GM21786 (cell line): ENCODE measurements at regions not wholly inside any gene's neighbourhood (a gene's known extent, or its start where the extent isn't known, plus 50 kb on each side); places are given as distances from the start of the nearest gene placed in this dataset.
"Not testable (repeated sequence)": the region's sequence is repeated elsewhere in the genome, so short reads cannot be mapped to it uniquely, and the experiment has no call there.

Experiments used
- ATAC-seq: cut with Tn5 transposase; IDR thresholded peaks from one replicate; pipeline ENCODE4 v1.9.1; 2021; ENCODE audit not compliant: unreplicated experiment

DNA sequence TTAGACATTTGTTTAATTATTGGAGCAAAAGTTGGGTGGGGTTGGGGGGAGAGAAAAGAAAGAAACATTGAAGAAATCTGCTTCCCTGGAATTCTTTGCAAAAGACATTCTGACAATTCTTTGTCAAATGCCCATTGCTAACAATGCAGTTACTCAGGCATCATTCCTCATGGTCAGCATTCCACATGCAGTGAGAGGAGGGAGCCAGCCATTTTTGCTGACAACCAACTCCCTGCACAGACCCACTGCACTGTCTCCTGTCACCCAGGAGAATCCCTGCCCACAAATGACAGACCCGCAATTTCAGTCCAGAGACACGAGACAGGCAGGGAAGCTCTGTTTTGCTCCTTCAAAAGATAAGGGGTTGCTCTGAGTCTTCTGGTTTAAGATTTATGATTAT is 985.1 kb upstream of the SLIT2 start:
- ATAC-seq, result no peak

DNA sequence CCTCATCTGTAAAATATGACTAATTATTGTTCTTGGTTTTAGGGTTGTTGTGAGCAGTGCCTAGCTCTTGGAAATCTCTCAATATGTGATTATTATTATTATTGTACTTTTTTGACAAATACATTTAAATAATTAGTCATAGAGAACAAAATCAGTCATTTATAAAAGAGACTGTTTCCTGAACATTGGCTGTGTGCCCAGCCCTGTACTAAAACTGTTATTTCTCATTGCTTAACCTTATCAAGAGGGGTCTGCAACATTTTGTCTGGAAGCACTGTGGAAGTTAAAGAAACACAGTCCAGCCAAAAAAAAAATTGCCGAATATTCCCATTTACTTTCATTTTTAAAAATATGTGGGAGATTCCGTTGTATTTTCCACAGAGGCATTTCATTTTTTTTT is 989.2 kb upstream of the SLIT2 start:
- ATAC-seq, result no peak

DNA sequence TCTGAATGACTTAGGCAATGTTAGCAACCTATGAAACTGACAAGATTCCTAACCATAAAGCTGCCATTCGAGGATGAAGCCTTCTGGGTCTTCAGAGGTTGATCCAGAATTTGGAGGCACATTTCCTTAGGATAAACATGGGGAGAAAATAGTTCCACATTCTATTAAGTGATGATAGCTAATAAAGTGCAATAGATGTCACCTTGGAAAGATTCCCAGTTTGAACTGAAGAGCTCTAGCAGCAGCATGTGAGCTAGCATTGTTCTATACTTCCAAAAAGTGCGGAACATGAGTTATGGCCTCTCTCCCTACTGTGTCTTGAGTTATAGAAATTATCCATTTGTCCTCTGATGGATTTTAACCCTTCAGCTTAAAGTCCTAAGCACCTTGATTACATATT is 991.4 kb upstream of the SLIT2 start:
- no peak for ATAC-seq

DNA sequence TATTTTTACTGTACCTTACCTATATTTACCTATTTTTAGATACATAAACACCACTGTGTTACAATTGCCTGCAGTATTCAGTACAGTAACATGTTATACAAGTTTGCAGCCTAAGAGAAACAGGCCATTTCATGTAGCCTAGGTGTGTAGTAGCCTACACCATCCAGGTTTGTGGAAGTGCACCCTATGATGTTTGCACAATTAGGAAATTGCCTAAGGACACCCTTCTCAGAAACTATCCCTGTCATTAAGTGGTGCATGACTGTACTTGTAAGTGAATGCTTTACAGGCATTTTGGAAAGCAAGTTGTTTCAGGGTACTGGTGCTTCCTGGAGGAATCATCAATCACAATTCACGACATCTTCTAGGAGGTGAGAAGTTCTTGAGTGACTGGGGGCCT is 991.8 kb upstream of the SLIT2 start:
- no peak for ATAC-seq

DNA sequence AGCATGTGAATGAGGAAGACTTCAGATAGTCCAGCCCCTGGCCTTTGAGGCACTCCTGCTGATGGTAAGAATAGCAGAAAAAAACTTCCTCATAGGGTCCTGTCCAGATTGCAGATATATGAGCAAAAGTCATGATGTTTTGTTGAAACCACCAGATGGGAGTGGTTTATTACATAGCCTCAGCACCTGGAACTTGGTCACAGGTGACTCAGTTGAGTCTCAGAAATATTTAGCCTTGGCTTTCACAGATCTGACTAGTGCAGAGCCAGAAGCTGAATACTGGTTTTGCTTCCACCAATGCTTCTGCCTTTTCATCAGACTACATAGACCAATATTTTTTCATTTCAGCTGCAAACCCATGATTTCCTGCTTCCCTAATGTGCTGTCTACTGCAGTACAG is 994.9 kb upstream of the SLIT2 start:
- no peak for ATAC-seq

DNA sequence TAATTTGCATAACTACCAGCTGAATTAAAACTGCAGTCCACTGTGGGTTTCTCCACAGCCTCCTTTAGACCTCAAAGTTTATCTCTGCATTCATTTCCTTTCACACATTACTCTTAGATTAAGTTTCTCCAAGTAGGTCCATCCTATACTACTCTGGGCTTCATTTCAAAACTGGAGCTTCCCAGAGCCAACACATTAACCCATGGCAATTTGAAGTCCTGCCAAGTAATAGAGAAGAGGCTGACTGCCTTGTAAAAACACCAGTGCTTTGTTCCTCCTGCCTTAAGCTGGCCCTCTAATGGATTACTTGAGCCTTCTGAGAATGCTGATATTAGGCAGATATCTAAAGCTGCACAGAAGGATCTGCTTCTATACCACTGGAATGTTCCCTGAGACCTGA is 997.2 kb upstream of the SLIT2 start:
- ATAC-seq, result no peak

DNA sequence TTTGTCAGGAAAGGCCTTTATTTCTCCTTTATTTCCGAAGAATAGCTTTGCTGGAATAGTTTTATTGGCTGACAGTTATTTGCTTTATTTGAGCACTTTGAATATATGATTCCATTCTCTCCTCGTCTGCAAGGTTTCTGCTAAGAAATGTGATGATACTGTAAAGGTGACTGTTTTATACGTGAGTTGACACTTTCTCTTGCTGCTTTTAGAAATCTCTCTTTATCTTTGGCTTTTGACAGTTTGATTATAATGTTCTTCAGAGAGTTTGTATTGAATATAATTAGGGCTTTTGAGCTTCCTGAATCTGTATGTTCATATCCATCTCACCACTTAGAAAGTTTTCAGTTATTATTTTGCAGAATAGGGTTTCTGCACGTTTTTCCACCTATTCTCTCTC is 1003.7 kb upstream of the SLIT2 start:
- ATAC-seq, result no peak

DNA sequence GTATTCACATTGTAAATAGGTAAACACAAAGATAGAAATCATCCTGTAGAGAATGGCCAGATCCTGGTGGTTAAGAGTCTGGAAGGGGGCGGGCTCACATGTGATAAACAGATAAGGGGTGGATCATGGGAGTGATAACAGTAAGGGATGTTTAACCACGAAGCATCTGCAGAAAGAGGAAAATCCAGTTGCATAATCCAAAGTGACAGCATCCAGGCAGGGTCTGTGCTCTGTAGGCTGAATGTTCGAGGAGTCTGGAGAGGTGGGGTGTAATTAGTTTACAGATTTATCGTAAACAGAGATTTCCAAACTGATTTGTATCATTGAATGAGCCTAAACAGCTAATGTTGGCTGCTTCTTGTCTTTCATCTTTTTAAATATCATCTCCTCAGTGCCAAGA is 1009.8 kb upstream of the SLIT2 start:
- no peak for ATAC-seq

DNA sequence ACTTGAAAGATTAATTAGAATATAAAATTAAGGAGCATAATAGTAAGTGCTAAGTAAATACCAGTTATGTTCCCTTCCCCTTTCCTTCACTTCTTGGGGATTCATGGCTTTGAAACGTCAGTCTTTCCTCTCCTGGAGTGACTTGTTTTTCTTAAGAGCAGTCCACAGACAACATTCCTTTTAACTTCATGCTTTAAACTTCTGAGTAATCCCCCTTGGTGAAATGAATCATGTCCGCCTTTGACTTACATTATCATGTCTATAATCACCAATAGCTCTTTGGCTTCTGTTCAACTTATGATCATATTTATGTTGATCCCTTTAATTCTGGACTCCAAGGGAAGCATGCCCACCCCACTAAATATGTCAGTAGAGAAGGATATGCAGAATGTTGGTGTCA is 1012.1 kb upstream of the SLIT2 start:
- ATAC-seq, result no peak

DNA sequence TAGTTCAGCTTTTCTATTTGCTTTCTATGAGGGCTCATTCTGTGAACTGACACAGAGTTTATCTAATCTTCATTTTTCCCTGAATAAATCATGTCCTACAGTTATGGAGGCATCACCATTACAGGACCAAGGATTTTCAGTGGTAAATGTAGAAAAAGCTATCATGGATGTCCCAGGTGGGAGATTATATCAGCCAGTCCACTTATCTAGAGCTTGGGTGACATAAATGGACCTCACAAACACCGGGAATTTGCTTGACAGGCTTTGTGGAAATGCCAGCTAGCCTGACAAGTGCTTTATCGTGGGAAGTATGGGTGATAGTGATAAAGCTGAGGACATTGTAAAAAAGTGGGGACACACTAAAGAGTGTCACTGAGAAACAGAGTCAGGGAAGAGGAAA is 1015.2 kb upstream of the SLIT2 start:
- ATAC-seq, result no peak

DNA sequence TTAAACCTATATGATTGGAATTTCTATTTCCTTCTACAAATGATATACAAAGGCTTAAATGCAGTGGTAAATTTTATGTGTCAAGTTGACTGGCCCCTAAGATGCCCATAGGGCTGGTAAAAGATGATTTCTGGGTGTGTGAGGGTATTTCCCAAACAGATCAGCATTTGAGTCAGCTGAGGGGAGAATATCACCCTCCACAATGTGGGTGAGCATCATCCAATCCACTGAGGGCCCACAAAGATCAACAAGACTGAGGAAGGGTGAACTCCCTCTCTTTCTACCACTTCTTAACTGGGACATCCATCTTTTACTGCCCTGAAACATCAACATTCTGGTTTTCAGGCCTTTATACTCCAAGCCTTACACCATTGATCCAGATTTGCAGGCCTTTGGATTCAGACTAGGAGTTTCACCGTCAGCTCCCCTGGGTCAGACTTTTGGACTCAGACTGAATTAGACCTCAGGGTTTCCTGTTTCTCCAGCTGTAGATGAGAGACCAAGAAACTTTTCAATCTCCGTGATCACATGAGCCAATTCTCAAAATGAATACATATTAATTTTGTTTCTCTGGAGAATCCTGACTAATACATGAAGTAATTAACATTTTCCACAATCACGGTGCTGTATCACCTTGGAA is 1020.7 kb upstream of the SLIT2 start:
- ATAC-seq, result no peak

DNA sequence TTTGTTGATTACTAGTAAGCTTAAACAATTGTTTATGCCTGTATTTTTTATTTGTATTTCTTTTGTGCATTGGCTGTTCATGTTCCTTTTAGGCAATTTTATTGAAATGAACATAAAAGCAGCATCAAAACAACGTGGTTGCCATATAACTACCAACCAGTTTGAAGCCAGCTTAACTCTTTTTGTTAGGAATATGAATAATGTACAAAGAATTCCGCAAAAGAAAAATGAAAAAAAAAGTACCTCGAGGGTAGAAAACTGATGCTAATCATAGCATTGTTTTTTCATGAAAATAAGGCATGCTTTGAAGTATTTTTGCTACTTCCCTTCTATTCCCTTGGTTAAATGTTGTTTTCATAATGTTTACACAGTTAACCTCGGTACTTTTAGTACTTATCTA is 1024.0 kb upstream of the SLIT2 start:
- no peak for ATAC-seq

DNA sequence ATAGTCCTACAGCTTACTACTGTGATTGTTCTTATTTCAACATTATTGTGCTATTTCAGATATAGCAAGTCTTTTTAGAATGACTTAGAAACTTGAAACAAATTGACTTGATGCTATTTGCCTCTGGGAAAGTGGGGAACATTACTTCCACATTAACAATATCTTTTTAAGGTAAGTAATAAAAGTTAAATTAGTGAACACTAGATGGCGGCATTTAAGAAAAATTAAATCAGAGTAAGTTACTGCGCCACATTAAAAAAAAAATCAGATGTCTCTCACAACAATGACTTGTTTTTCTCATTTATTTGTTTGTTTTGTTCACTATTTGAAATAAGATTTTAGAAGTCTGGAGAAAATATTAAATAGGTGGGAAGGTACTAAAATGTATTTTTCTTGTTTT is 1026.9 kb upstream of the SLIT2 start:
- ATAC-seq, result no peak

DNA sequence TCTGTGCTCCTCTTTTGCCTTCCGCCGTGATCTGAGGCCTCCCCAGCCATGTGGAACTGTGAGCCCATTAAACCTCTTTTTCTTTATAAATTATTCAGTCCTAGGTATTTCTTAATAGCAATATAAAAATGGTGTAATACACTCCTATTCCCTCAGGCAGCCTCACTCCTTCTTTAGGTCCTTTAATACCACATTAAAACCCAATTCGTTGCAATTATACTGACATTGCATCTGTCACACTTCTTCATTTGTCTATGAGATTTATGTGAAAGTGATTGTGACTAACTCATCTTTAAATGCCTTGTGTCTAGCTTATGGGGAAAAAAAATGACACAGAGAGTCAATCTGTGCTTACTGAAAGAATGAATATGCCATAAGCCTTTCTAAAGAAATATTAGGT is 1035.2 kb upstream of the SLIT2 start:
- no peak for ATAC-seq

DNA sequence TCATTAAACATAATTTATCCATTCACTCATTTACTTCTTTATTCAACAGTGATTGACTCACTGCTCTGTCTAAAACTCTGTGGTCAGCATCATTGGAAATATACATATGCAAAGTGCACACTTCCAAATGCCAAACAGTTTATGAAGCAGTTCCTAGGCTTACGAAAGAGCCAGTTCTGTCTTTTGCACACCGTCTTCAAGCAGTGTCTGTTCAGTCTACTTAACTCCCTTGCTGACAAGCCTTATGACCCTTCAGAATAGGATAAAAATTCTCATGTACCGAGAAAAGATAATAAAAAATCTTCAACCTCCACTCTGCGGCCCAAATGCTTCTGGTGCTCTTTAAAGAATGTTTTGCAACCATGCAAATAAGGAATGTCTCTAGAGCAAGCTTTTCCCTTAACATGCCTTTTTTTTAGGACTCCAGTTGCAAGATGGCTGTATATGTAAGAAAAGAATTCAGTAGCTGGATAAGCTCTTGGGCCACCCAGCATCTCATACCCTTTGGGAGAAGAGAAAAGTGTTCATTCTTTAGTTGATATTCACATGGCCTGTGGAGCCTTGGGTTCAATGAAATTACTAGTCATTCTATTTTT is 1037.0 kb upstream of the SLIT2 start:
- ATAC-seq, result no peak

DNA sequence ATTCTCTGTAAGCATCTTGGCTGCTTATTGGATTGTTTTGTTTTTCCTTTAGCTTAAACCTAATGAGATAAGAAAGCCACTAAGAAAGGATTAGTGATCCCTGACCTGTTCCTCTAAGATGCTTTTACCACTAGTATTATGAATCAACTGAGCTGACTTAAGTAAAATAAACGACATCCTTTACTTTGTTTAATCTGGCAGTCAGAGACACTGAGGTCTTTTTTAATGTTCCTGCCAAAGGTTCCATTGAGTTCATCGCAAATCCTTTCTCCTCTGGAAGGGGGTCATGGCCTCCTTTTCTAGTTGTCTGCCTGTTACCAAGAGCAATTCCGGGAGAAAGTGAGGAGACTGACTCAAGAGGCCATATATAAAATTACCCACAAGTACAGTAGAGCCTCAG is 1038.3 kb upstream of the SLIT2 start:
- no peak for ATAC-seq

DNA sequence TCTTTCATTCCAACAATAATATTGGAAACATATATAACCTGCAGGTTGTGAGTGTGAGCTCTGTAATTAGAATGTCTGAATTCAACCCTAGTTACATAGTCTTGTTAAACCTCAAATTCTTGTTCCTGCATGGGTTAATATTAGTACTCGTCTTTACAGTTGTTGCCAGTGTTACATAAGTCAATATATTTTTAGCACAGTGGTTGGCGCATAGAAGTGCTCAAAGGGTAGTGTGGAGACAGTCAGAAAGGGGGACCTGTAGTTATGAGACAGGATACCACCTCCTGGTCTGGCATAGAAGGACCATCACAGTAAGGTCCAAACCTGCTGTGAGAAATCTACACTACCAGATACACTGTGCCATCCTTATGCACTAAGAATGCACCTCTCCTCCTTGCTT is 1045.9 kb upstream of the SLIT2 start:
- ATAC-seq, result no peak

DNA sequence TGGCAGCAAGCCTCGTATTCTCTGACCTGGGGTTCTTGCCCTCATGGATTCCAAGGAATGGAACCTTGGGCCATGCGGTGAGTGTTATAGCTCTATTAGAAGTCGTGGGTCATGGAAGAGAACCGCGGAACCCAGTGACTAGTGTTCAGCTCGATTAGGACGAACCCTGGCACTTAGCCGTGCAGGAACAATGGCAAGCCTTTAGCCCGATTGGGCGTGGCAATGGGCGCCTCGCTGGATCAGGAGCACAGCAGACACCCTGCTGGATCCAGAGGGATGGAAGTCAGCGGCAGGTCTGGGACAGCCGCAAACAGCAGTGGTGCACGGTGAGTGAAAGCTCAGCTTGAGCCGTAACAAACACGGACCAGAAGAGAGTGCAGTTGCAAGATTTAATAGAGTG is 1053.9 kb upstream of the SLIT2 start:
- ATAC-seq, result not testable (repeated sequence)

DNA sequence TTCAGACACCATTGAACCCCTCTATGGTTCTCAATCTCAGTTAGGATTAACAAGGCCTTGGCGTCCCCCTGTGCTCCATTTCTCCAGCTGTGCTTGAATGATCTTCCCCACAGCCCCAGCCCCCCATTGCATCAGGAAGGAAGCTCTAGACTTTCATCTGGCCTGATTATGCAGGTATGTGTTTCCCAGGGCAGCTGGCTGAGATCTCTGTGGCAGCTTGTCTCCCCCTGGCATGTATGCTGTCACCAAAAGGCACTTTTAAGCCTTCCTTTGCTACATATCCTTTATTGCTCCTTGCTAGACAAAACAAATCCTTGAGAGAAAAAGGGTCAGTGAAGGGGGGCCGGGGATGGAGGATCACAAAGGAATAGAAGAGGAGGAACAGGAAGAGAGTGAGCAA is 1056.0 kb upstream of the SLIT2 start:
- no peak for ATAC-seq

DNA sequence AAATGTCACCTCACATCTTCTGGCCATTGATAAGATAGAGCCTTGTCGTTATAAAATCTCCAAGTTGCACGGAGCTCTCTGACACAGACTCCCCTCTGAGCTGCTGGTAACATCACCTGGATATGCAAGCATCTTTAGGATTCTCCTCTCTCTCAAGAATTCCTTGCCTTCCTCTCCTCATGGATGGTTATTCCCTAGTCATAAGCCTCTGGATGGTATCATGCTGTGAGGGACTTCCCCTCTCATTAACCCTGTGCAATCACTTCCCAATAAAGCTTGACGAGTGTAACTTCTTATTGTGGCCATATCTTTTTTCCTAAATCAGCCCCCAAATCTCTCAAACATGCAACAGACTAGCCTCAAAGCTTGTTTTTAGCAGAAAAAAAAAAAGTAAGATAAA is 1057.0 kb upstream of the SLIT2 start:
- ATAC-seq, result no peak

DNA sequence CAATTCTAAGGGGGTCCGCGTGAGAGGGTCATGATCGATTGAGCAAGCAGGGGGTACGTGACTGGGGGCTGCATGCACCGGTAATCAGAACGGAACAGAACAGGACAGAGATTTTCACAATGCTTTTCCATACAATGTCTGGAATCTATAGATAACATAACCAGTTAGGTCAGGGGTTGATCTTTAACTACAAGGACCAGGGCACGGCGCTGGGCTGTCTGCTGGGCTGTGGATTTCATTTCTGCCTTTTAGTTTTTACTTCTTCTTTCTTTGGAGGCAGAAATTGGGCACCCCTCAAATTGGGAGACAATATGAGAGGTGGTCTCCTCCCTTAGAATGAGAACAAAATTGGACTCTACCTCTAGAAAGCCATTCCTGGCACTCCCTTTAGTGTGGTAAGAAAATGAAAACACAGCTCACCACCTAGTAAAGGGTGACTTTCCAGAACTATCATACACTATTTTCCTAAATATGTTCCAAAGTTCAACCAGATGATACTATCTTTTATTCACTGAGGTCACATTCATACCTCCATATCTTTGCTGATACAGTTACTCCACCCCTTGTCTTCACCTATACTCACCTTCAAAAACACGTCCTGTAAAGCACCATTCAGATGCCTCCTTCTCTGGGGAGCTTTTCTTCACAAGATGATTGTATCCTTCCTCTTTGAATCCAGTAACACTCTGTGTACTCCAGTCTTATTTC is 1058.3 kb upstream of the SLIT2 start:
- ATAC-seq, result no peak

DNA sequence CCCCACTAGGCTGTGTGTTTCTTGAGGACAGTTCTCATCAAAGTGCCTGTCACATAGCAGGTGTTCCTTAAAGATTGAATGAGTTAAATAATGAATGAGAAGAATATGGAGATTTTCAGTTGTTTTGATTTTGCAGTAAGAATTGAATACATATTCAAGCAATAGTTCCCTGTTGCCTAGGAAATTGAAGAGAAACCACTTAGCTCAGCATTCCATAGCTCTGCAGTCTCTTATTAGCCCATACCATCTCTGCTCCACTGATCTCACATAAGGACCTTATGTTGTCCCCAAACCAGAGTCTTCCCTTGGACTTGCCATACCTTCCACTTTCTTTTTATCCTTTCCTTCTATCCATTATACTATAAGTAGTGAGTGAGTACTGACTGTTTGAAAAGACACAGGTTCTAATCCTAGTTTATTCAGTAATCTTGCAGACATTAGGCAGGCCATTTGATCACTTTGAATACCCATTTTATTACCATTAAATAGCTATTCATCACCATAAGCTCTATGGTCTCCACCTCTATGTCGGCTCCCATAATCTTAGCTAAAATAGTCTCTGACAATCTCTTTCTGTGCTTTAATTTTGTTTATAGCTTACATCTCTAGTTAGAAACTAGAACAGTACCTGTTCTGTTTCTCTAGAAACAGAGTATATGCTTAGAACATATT is 1059.6 kb upstream of the SLIT2 start:
- ATAC-seq, result no peak
